T-helper 1 cell treated with Interleukin-12 subunit alpha and Interleukin-12 subunit beta and Interleukin-4 antibody, amounts not matched to agents 30 μg/mL and 1 μg/mL, for 36 hours (primary cell): ENCODE measurements at regions not wholly inside any gene's neighbourhood (a gene's known extent, or its start where the extent isn't known, plus 50 kb on each side); places are given as distances from the start of the nearest gene placed in this dataset.

Experiments used
- H3K27ac Mint-ChIP-seq: one replicate; pipeline ENCODE4 v1.8.0; 2021; ENCODE audit warnings: mild to moderate bottlenecking, mixed read lengths
- H3K27me3 Mint-ChIP-seq: one replicate; pipeline ENCODE4 v1.8.0; 2021; ENCODE audit warnings: low read depth, mixed read lengths
- H3K36me3 Mint-ChIP-seq: one replicate; pipeline ENCODE4 v1.8.0; 2021; ENCODE audit warnings: low read depth, mixed read lengths
- H3K4me1 Mint-ChIP-seq: one replicate; pipeline ENCODE4 v1.8.0; 2021; ENCODE audit warnings: low read depth, mixed read lengths
- H3K4me3 Mint-ChIP-seq: one replicate; pipeline ENCODE4 v1.8.0; 2021; ENCODE audit warnings: mild to moderate bottlenecking, moderate library complexity, mixed read lengths
- H3K9me3 Mint-ChIP-seq: one replicate; pipeline ENCODE4 v1.8.0; 2021; ENCODE audit warnings: mixed read lengths

GRCh38 chr16:6406028-6406427, 926.6 kb upstream of the RBFOX1 start:
- H3K9me3 Mint-ChIP-seq = peaks cover 10% of the 10 kb centered on the region
- H3K27me3 Mint-ChIP-seq = no peaks in the 10 kb centered on the region
- H3K4me1 Mint-ChIP-seq = no peaks in the 10 kb centered on the region
- H3K27ac Mint-ChIP-seq = no peak overlapping the region
- no peaks in the 10 kb centered on the region for H3K36me3 Mint-ChIP-seq
- H3K4me3 Mint-ChIP-seq = no peak overlapping the region

DNA sequence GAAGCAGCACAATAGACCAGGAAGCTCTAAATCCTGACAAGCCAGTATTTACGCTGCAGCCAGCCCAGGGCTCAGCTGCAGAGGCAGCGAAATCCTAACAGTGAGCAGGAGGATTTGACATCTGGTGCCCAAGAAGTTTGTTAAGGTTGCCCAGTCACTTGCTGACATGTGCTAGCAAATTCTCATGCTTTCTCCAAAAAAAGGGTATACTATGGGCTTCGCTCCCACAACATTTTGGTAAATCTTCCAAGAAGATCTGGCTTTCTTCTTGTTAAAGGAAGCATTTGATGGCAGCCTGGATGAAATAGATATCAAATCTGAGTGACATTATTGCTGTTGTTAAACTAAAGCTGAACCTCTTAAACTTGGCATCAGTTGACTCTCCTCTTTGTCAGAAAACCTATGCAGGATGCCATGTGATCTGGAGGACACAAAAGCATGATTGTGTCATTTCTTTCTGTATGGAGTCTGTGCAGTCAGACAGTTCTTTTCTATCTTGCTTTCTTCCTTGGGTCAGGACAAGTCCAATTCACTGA, 949.7 kb upstream of the RBFOX1 start:
- Mint-ChIP-seq H3K9me3 (peaks cover 11% of the 10 kb centered on the region), H3K4me3 (no peak overlapping the region), H3K27ac (no peak overlapping the region), H3K4me1 (no peaks in the 10 kb centered on the region), H3K27me3 (no peaks in the 10 kb centered on the region), H3K36me3 (no peaks in the 10 kb centered on the region)

DNA sequence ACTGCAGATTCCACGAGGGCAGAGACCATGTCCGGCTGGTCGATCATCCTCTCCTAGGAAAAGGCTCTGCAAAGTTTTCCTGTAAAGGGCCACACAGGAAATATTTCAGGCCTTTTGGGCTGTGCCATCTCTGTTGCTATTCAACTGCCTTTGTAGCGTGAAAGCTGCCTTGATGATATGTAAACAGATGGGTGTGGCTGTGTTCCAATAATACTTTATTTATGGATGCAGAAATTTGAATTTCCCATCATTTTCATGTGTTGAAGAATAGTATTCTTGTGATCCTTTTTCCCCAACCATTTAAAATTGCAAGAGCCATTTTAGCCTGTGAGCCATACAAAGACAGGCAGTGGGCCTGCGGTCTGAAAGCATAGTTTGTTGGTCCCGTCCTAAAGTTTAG, 950.7 kb upstream of the RBFOX1 start:
- Mint-ChIP-seq H3K36me3 (no peaks in the 10 kb centered on the region), H3K4me3 (no peak overlapping the region), H3K4me1 (no peaks in the 10 kb centered on the region), H3K27ac (no peak overlapping the region), H3K9me3 (peaks cover 11% of the 10 kb centered on the region), H3K27me3 (no peaks in the 10 kb centered on the region)

DNA sequence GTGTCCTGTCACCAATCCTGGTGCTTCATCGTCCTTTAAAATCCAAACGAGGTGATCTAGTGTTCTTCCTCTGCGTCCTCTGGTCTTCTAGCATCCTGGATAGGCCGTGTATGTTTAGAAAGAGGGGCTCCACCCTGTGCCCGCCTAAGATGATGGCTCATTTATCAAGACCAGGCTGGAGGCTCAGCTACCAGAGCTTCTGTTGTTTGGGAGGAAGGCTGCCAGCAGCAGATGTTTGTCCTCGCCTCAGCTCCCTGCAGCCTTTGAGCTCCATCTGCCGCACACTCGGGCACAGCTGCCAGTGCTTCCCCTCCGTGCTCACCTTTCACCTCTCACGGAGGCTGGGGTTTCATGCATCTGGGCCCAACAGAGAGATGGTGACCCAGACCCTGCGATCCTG, 954.7 kb upstream of the RBFOX1 start:
- Mint-ChIP-seq H3K9me3 (peaks cover 8% of the 10 kb centered on the region), H3K27ac (no peak overlapping the region)

DNA sequence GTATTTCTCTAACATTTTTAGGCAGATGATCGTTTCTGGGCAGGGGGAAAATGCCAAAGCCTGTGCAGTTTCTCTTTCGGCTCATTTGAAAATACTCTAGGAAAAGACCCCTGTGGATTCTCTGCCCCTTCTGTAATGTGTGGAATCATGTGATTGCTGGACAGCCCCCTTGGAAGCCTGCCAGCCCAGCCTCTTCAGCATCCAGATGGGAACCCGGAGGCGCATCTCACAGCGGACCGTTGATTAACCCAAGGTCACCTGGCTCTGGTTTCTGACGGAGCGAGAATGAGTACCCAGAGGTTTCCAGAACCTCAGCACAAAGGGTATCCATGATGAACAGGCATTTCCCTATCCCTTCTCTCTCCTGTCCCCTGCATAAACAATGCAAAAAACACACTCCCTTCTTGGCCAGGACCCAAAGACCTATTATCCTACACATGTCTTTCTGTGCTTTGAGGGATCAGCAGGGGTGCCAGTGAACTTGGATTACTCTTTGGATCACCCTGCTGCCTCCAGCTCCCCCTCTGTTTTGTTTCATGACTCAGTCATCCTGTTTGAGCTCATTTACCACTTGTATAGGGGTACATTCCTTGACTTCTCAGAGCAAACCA, 957.1 kb upstream of the RBFOX1 start:
- Mint-ChIP-seq H3K9me3 (peaks cover 8% of the 10 kb centered on the region), H3K4me3 (no peak overlapping the region), H3K36me3 (no peaks in the 10 kb centered on the region), H3K4me1 (no peaks in the 10 kb centered on the region), H3K27me3 (no peaks in the 10 kb centered on the region), H3K27ac (no peak overlapping the region)

More for the DNA sequence above, 954.7 kb upstream of the RBFOX1 start:
- Mint-ChIP-seq H3K4me3 (no peak overlapping the region), H3K27me3 (no peaks in the 10 kb centered on the region), H3K36me3 (no peaks in the 10 kb centered on the region), H3K4me1 (no peaks in the 10 kb centered on the region)

DNA sequence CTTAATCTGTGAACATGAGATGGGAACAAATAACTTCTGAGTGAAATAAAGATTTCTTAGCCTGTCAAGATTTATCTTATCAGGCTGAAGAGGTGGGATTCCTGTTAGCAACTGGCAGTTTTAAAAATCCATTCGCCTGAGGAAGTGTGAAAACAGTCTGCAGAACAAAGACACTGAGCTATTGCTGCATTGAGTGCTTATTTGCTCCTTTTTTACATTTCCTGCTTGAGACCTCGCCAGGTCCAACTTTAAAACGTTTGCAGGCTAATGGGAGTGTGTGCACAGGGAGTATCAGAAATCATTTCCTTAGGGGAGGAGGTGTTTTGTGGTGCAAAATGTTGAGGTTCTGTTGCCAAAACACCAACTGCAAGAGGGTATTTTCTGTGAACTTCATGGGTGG, 957.8 kb upstream of the RBFOX1 start:
- no peaks in the 10 kb centered on the region for H3K4me1 Mint-ChIP-seq

DNA sequence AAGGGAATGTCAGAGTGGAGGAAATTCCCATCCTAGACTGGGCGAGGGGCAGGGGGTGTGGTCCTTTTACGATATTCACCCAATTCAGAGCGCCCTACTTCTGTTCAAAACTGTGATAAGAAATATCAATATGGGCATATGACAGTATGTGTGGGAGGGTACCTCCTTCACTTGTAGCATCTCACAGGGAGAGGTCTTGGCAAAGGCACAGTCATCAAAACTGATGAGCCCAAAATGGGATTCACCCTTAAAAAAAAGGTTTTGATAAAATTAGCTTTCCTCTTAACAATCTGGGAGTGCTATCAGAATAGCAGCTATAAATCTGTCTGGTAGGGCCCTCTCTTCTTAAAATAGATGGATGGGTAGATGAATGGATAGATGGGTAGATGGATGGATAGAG, 967.8 kb upstream of the RBFOX1 start:
- Mint-ChIP-seq H3K4me3 (no peak overlapping the region), H3K9me3 (peaks cover 40% of the 10 kb centered on the region), H3K36me3 (no peaks in the 10 kb centered on the region), H3K27ac (no peak overlapping the region), H3K27me3 (no peaks in the 10 kb centered on the region), H3K4me1 (no peaks in the 10 kb centered on the region)

More for the DNA sequence above, 957.8 kb upstream of the RBFOX1 start:
- Mint-ChIP-seq H3K9me3 (peaks cover 8% of the 10 kb centered on the region), H3K4me3 (no peak overlapping the region), H3K27me3 (no peaks in the 10 kb centered on the region), H3K27ac (no peak overlapping the region), H3K36me3 (no peaks in the 10 kb centered on the region)

GRCh38 chr16:6363896-6364607, 968.6 kb upstream of the RBFOX1 start:
- peaks cover 37% of the 10 kb centered on the region for H3K9me3 Mint-ChIP-seq

DNA sequence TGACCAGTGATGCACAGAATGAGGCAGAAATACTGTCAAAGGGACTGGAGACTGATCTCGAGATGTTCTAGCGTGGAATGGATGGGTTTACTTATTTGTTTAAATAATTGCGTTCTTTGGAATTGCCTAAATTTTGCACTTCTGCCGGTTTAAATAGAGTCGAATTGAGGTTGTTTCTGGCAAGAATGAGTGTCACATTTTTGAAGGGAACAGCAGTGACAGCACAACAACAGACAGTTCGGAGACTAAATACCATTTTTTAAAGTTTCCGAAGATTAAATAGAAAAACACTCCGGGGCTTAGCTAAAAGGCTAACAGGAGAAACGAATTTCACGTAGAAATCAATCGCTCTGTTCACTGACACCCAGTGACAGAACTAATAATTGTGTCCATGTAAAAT, 969.2 kb upstream of the RBFOX1 start:
- no peak overlapping the region for H3K27ac Mint-ChIP-seq
- no peak overlapping the region for H3K4me3 Mint-ChIP-seq
- H3K27me3 Mint-ChIP-seq = no peaks in the 10 kb centered on the region
- H3K36me3 Mint-ChIP-seq = no peaks in the 10 kb centered on the region
- H3K4me1 Mint-ChIP-seq = no peaks in the 10 kb centered on the region
- H3K9me3 Mint-ChIP-seq = peaks cover 33% of the 10 kb centered on the region

More at GRCh38 chr16:6363896-6364607, 968.6 kb upstream of the RBFOX1 start:
- H3K4me3 Mint-ChIP-seq = no peak overlapping the region
- H3K36me3 Mint-ChIP-seq = no peaks in the 10 kb centered on the region
- H3K27ac Mint-ChIP-seq = no peak overlapping the region
- H3K4me1 Mint-ChIP-seq = no peaks in the 10 kb centered on the region
- no peaks in the 10 kb centered on the region for H3K27me3 Mint-ChIP-seq

GRCh38 chr16:6362321-6362720, 970.3 kb upstream of the RBFOX1 start:
- no peak overlapping the region for H3K27ac Mint-ChIP-seq
- H3K36me3 Mint-ChIP-seq = no peaks in the 10 kb centered on the region

DNA sequence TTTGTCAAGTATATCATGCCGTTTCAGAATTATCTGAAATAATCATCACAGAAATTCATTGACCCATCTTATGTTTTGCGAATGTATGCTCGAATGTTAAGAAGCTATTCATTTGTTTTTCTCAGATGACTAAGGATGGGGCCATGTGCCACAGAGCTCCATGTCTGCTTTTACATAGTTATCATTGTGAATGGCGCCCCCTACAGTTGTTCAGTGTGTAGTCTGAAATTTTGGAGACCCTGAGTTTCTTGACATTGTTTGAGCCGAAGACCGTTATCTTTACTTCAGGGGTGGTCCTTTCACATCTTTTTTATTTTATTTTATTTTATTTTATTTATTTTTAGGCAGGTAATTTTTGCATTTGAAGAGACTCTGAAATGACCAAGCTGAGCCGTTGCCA, 972.0 kb upstream of the RBFOX1 start:
- Mint-ChIP-seq H3K27ac (no peak overlapping the region), H3K4me1 (no peaks in the 10 kb centered on the region), H3K4me3 (no peak overlapping the region), H3K36me3 (no peaks in the 10 kb centered on the region), H3K27me3 (no peaks in the 10 kb centered on the region), H3K9me3 (peaks cover 43% of the 10 kb centered on the region)

More at GRCh38 chr16:6362321-6362720, 970.3 kb upstream of the RBFOX1 start:
- H3K4me3 Mint-ChIP-seq = no peak overlapping the region
- H3K9me3 Mint-ChIP-seq = peaks cover 34% of the 10 kb centered on the region
- H3K4me1 Mint-ChIP-seq = no peaks in the 10 kb centered on the region
- H3K27me3 Mint-ChIP-seq = no peaks in the 10 kb centered on the region

DNA sequence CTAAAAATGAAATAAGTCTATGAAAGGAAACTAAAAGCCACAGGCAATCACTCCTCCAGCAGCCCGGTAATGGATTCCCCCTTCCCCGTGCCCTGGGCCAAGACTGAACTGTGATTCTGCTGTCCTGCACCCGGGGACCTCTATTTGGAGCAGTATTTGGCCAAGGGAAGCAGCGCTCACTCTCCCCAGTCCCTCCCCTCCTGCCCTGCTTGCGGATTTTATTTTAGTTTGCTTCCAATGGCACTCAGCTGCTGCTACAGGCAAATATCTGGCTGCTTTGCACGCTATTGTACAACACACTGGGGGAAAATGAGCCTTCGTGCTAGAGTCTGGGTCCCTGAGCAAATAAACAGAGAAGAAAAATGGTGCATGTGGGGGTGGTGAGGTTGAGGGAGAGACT, 975.7 kb upstream of the RBFOX1 start:
- no peak overlapping the region for H3K27ac Mint-ChIP-seq
- H3K4me1 Mint-ChIP-seq = no peaks in the 10 kb centered on the region
- H3K36me3 Mint-ChIP-seq = no peaks in the 10 kb centered on the region
- H3K9me3 Mint-ChIP-seq = peaks cover 37% of the 10 kb centered on the region
- H3K27me3 Mint-ChIP-seq = no peaks in the 10 kb centered on the region
- no peak overlapping the region for H3K4me3 Mint-ChIP-seq

DNA sequence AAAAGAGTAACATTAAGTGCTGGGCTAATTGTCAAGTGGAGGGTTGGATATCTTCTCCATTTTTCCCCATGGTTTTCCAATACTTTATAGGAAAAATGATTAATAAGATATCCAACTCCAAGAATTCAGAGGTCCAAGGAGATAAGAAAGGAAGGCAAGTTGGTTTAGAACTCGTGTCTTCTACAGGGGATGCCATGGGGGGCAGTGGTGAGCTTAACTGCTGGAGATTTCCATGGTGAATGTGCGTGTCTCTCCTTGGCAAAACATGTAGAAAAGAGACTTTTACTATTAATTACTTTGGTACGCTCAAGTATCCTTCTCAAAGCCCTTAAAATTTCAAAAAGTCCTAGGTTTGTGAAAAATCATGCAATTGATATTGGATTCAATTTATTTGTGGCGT, 982.9 kb upstream of the RBFOX1 start:
- Mint-ChIP-seq H3K36me3 (no peaks in the 10 kb centered on the region), H3K4me3 (no peak overlapping the region), H3K4me1 (no peaks in the 10 kb centered on the region), H3K9me3 (peaks cover 30% of the 10 kb centered on the region), H3K27ac (no peak overlapping the region), H3K27me3 (no peaks in the 10 kb centered on the region)

- Mint-ChIP-seq H3K9me3 (peaks cover 35% of the 10 kb centered on the region), H3K27ac (no peak overlapping the region), H3K4me3 (no peak overlapping the region), H3K36me3 (no peaks in the 10 kb centered on the region), H3K27me3 (no peaks in the 10 kb centered on the region), H3K4me1 (no peaks in the 10 kb centered on the region)
Observed at GRCh38 chr16:6345090-6345489, 987.6 kb upstream of the RBFOX1 start.

DNA sequence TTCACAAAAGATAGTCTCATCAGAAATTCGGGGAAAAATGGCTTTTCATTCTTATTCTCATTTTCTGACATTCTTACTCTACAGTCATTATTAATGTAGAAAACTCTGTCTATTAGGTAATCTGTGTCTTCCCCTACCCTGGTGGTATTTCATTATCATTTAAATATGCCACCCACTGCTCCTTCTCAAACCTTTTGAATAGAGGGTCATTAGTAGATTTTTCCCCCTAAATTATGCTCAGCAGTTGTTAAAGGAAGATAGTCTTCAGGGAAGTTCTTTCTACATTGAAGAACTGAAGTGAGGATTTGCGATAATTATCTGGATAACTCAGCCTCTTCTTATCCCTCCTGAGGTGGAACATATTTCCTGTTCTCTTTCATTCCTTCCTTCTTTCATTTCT, 989.5 kb upstream of the RBFOX1 start:
- Mint-ChIP-seq H3K9me3 (peaks cover 45% of the 10 kb centered on the region), H3K27ac (no peak overlapping the region), H3K4me1 (no peaks in the 10 kb centered on the region), H3K4me3 (no peak overlapping the region), H3K36me3 (no peaks in the 10 kb centered on the region), H3K27me3 (no peaks in the 10 kb centered on the region)
